GM23338 (cell line): ENCODE measurements at regions not wholly inside any gene's neighbourhood (a gene's known extent, or its start where the extent isn't known, plus 50 kb on each side); places are given as distances from the start of the nearest gene placed in this dataset.

Experiments
- ATAC-seq: fragments of 200-7000 bp; cut with Tn5 transposase; 3 replicates; pipeline ENCODE4 v1.9.1; 2020
- DNase-seq: peaks from one replicate; pipeline ENCODE4 v3.0.0-alpha.2; 2015; ENCODE audit warnings: low spot score
- H2AFZ ChIP-seq: fragments of 200-600 bp; sonication (generic); 2 replicates; pipeline ENCODE4 v1.8.0; 2016; ENCODE audit warnings: antibody characterized with exemption, mild to moderate bottlenecking, moderate library complexity
- H3F3A ChIP-seq: fragments of 200-600 bp; sonication (generic); replicated peaks from 2 replicates; pipeline ENCODE4 v1.8.0; 2017; ENCODE audit warnings: antibody characterized with exemption, mixed run types, low read depth
- H3K27ac ChIP-seq: fragments of 200-600 bp; sonication (generic); 2 replicates; pipeline ENCODE4 v1.6.1; 2016; ENCODE audit warnings: low read depth
- H3K27me3 ChIP-seq: fragments of 200-600 bp; sonication (generic); 2 replicates; pipeline ENCODE4 v1.8.0; 2016; ENCODE audit warnings: mild to moderate bottlenecking, mixed run types, moderate library complexity; ENCODE audit not compliant: insufficient read depth
- H3K36me3 ChIP-seq: fragments of 200-600 bp; sonication (generic); 2 replicates; pipeline ENCODE4 v1.8.0; 2016; ENCODE audit warnings: mild to moderate bottlenecking; ENCODE audit not compliant: insufficient read depth
- H3K4me1 ChIP-seq: fragments of 200-600 bp; sonication (generic); 2 replicates; pipeline ENCODE4 v1.8.0; 2016; ENCODE audit warnings: mild to moderate bottlenecking, moderate library complexity; ENCODE audit not compliant: insufficient read depth
- H3K4me2 ChIP-seq: fragments of 200-600 bp; sonication (generic); 2 replicates; pipeline ENCODE4 v1.7.1; 2017; ENCODE audit warnings: mixed run types
- H3K4me3 ChIP-seq: fragments of 200-600 bp; sonication (generic); 2 replicates; pipeline ENCODE4 v1.6.1; 2016; ENCODE audit warnings: mixed run types
- H3K79me2 ChIP-seq: fragments of 200-600 bp; sonication (generic); replicated peaks from 2 replicates; pipeline ENCODE4 v1.8.0; 2017; ENCODE audit warnings: mild to moderate bottlenecking; ENCODE audit not compliant: insufficient read depth
- H3K9me2 ChIP-seq: fragments of 200-600 bp; sonication (generic); 2 replicates; pipeline ENCODE4 v1.8.0; 2017; ENCODE audit not compliant: insufficient read depth
- H4K20me1 ChIP-seq: fragments of 200-600 bp; sonication (generic); replicated peaks from 2 replicates; pipeline ENCODE4 v1.8.0; 2017; ENCODE audit warnings: mild to moderate bottlenecking; ENCODE audit not compliant: insufficient read depth
- H3K27ac Mint-ChIP-seq: 2 replicates; pipeline ENCODE4 v1.8.0; 2020; ENCODE audit warnings: inconsistent platforms, mild to moderate bottlenecking, moderate library complexity, mixed read lengths
- H3K27me3 Mint-ChIP-seq: 3 replicates; pipeline ENCODE4 v1.8.0; 2022; ENCODE audit warnings: low read depth, mild to moderate bottlenecking, moderate library complexity, mixed read lengths, inconsistent platforms; ENCODE audit not compliant: insufficient read depth, poor library complexity
- H3K36me3 Mint-ChIP-seq: 3 replicates; pipeline ENCODE4 v1.8.0; 2021; ENCODE audit warnings: low read depth, mild to moderate bottlenecking, inconsistent platforms, moderate library complexity, mixed read lengths
- H3K4me1 Mint-ChIP-seq: 3 replicates; pipeline ENCODE4 v1.8.0; 2020; ENCODE audit warnings: mild to moderate bottlenecking, inconsistent platforms, mixed read lengths
- H3K4me3 Mint-ChIP-seq: 3 replicates; pipeline ENCODE4 v1.8.0; 2021; ENCODE audit warnings: moderate library complexity, mild to moderate bottlenecking, inconsistent platforms, mixed read lengths
- H3K9me3 Mint-ChIP-seq: 3 replicates; pipeline ENCODE4 v1.8.0; 2020; ENCODE audit warnings: moderate library complexity, mild to moderate bottlenecking, inconsistent platforms, mixed read lengths
- CREB1 ChIP-seq: fragments of 250-450 bp; sonication (Bioruptor Pico); IDR thresholded peaks from 2 replicates; pipeline ENCODE4 v1.5.0; 2020; ENCODE audit warnings: low read depth, mild to moderate bottlenecking, moderate library complexity
- JUNB ChIP-seq: IDR thresholded peaks from one replicate; pipeline ENCODE4 v1.6.1; 2016; ENCODE audit warnings: antibody characterized with exemption; ENCODE audit not compliant: unreplicated experiment
- NANOG ChIP-seq: IDR thresholded peaks from 2 replicates; pipeline ENCODE4 v1.6.1; 2016; ENCODE audit warnings: antibody characterized with exemption, borderline replicate concordance
- POLR2AphosphoS5 ChIP-seq: IDR thresholded peaks from 2 replicates; pipeline ENCODE4 v1.6.1; 2016; ENCODE audit warnings: antibody characterized with exemption, low read depth
- REST ChIP-seq: IDR thresholded peaks from one replicate; pipeline ENCODE4 v1.6.1; 2018; ENCODE audit warnings: antibody characterized with exemption; ENCODE audit not compliant: unreplicated experiment
- TF ChIP-seq, protein P1 (sequence below): fragments of 250-450 bp; sonication (Bioruptor Pico); IDR thresholded peaks from 2 replicates; pipeline ENCODE4 v1.5.0; 2020; ENCODE audit warnings: mild to moderate bottlenecking, moderate library complexity
- TF ChIP-seq, protein P2 (sequence below), 2 experiments: fragments of 200-600 bp in 1 of 2; sonication (generic) in 1 of 2; conservative IDR thresholded peaks; 2 replicates each; pipeline versions ENCODE4 v1.5.1 to v1.6.1; 2016 to 2017; ENCODE audit warnings: antibody characterized with exemption in 2 of 2, low read depth in 2 of 2, mild to moderate bottlenecking in 2 of 2, moderate library complexity in 1 of 2

GRCh38 chr2:223530811-223531210, 71.3 kb downstream of the SCG2 start (continued):
- TF ChIP-seq, protein P1, sequence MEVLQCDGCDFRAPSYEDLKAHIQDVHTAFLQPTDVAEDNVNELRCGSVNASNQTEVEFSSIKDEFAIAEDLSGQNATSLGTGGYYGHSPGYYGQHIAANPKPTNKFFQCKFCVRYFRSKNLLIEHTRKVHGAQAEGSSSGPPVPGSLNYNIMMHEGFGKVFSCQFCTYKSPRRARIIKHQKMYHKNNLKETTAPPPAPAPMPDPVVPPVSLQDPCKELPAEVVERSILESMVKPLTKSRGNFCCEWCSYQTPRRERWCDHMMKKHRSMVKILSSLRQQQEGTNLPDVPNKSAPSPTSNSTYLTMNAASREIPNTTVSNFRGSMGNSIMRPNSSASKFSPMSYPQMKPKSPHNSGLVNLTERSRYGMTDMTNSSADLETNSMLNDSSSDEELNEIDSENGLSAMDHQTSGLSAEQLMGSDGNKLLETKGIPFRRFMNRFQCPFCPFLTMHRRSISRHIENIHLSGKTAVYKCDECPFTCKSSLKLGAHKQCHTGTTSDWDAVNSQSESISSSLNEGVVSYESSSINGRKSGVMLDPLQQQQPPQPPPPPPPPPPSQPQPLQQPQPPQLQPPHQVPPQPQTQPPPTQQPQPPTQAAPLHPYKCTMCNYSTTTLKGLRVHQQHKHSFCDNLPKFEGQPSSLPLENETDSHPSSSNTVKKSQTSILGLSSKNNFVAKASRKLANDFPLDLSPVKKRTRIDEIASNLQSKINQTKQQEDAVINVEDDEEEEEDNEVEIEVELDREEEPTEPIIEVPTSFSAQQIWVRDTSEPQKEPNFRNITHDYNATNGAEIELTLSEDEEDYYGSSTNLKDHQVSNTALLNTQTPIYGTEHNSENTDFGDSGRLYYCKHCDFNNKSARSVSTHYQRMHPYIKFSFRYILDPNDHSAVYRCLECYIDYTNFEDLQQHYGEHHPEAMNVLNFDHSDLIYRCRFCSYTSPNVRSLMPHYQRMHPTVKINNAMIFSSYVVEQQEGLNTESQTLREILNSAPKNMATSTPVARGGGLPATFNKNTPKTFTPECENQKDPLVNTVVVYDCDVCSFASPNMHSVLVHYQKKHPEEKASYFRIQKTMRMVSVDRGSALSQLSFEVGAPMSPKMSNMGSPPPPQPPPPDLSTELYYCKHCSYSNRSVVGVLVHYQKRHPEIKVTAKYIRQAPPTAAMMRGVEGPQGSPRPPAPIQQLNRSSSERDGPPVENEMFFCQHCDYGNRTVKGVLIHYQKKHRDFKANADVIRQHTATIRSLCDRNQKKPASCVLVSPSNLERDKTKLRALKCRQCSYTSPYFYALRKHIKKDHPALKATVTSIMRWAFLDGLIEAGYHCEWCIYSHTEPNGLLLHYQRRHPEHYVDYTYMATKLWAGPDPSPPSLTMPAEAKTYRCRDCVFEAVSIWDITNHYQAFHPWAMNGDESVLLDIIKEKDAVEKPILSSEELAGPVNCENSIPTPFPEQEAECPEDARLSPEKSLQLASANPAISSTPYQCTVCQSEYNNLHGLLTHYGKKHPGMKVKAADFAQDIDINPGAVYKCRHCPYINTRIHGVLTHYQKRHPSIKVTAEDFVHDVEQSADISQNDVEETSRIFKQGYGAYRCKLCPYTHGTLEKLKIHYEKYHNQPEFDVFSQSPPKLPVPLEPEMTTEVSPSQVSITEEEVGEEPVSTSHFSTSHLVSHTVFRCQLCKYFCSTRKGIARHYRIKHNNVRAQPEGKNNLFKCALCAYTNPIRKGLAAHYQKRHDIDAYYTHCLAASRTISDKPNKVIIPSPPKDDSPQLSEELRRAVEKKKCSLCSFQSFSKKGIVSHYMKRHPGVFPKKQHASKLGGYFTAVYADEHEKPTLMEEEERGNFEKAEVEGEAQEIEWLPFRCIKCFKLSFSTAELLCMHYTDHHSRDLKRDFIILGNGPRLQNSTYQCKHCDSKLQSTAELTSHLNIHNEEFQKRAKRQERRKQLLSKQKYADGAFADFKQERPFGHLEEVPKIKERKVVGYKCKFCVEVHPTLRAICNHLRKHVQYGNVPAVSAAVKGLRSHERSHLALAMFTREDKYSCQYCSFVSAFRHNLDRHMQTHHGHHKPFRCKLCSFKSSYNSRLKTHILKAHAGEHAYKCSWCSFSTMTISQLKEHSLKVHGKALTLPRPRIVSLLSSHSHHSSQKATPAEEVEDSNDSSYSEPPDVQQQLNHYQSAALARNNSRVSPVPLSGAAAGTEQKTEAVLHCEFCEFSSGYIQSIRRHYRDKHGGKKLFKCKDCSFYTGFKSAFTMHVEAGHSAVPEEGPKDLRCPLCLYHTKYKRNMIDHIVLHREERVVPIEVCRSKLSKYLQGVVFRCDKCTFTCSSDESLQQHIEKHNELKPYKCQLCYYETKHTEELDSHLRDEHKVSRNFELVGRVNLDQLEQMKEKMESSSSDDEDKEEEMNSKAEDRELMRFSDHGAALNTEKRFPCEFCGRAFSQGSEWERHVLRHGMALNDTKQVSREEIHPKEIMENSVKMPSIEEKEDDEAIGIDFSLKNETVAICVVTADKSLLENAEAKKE (CRISPR knock-in tag): no peak
- TF ChIP-seq CREB1 (no peak), POLR2AphosphoS5 (no peak), NANOG (no peak), REST (no peak)

DNA sequence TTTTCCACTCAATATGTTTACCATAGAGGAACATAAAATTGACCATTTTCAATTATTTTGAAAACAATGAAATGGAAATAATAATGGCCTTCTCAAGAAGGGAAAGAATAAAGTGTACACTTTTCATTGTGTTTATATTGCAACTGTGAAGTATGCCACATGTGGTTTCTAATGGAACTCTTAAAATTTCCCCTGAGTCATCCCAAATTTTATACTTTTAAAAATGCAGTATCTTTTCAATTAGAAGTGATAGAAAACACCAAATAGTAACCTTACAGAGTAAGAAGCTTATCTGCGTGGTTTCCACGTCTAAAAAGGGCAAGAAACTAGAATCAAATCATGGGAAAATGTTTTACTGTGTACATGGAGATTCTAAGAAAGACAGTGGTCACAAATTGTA, 70.0 kb downstream of the SCG2 start:
- H2AFZ ChIP-seq: no peak overlapping the region
- TF ChIP-seq CREB1 (no peak), JUNB (no peak)
- TF ChIP-seq, protein P2, sequence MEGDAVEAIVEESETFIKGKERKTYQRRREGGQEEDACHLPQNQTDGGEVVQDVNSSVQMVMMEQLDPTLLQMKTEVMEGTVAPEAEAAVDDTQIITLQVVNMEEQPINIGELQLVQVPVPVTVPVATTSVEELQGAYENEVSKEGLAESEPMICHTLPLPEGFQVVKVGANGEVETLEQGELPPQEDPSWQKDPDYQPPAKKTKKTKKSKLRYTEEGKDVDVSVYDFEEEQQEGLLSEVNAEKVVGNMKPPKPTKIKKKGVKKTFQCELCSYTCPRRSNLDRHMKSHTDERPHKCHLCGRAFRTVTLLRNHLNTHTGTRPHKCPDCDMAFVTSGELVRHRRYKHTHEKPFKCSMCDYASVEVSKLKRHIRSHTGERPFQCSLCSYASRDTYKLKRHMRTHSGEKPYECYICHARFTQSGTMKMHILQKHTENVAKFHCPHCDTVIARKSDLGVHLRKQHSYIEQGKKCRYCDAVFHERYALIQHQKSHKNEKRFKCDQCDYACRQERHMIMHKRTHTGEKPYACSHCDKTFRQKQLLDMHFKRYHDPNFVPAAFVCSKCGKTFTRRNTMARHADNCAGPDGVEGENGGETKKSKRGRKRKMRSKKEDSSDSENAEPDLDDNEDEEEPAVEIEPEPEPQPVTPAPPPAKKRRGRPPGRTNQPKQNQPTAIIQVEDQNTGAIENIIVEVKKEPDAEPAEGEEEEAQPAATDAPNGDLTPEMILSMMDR (conservative IDR thresholded peaks at IDR 0.05; ENCODE audit: low read depth in 2 of 2): no peak

More for the DNA sequence above, 70.0 kb downstream of the SCG2 start:
- Mint-ChIP-seq H3K4me1 (no peaks in the 10 kb centered on the region), H3K4me3 (no peak overlapping the region), H3K36me3 (peaks cover 4% of the 10 kb centered on the region; the same call in 2 of the 3 replicates), H3K27me3 (no peaks in the 10 kb centered on the region), H3K9me3 (peaks cover 15% of the 10 kb centered on the region), H3K27ac (no peak overlapping the region)
- Histone ChIP-seq H3K4me1 (no peaks in the 10 kb centered on the region), H3K36me3 (no peaks in the 10 kb centered on the region), H4K20me1 (no peaks in the 10 kb centered on the region), H3K4me3 (no peak overlapping the region), H3F3A (no peaks in the 10 kb centered on the region), H3K4me2 (no peak overlapping the region), H3K27ac (no peak overlapping the region), H3K79me2 (no peaks in the 10 kb centered on the region), H3K9me2 (peaks cover 2% of the 10 kb centered on the region; the same call in 1 of the 2 replicates), H3K27me3 (no peaks in the 10 kb centered on the region)
- DNase-seq (no peak), ATAC-seq (no peak)
